H54 (cell line): ENCODE measurements at regions not wholly inside any gene's neighbourhood (a gene's known extent, or its start where the extent isn't known, plus 50 kb on each side); places are given as distances from the start of the nearest gene placed in this dataset.
A peak's percentile ranks its signal among the peaks of the same experiment; 100 is the strongest.
"Not testable (repeated sequence)": the region's sequence is repeated elsewhere in the genome, so short reads cannot be mapped to it uniquely, and the experiment has no call there.

Source experiments
- DNase-seq: peaks from one replicate; pipeline ENCODE4 v3.0.0; 2011; ENCODE audit warnings: low spot score, mixed read lengths; ENCODE audit not compliant: insufficient read length
- FAIRE-seq: peaks from 3 replicates; lab custom pipeline; 2011; peaks lifted over from hg19 to GRCh38; lab: Jason Lieb, UNC
- POLR2A ChIP-seq: IDR thresholded peaks from 2 replicates; pipeline ENCODE4 v1.6.1; 2011; ENCODE audit warnings: low read depth, mild to moderate bottlenecking, low read length

- FAIRE-seq = no peak
- DNase-seq = no peak
- TF ChIP-seq POLR2A = no peak
Observed at GRCh38 chr5:91494447-91494996, 111.4 kb upstream of the ARRDC3 start.

- no peak for TF ChIP-seq POLR2A
- no peak for FAIRE-seq
- DNase-seq = no peak
Observed at GRCh38 chr5:91493086-91493485, 110.0 kb upstream of the ARRDC3 start.

- no peak for DNase-seq
- FAIRE-seq = no peak
- TF ChIP-seq POLR2A = no peak
Observed at GRCh38 chr5:91491229-91491628, 108.1 kb upstream of the ARRDC3 start.

- no peak for FAIRE-seq
- DNase-seq = no peak
- TF ChIP-seq POLR2A = no peak
Observed at GRCh38 chr5:91490316-91490715, 107.2 kb upstream of the ARRDC3 start.

- FAIRE-seq = no peak
- TF ChIP-seq POLR2A = no peak
- DNase-seq = no peak
Observed at GRCh38 chr5:91487420-91487819, 104.3 kb upstream of the ARRDC3 start.

- peak; percentile 12 for DNase-seq
- peak; percentile 77 for FAIRE-seq
- no peak for TF ChIP-seq POLR2A
Observed at GRCh38 chr5:91486638-91487037, 103.5 kb upstream of the ARRDC3 start.

- FAIRE-seq (no peak), DNase-seq (no peak)
- no peak for TF ChIP-seq POLR2A
Observed at GRCh38 chr5:91484662-91485061, 101.5 kb upstream of the ARRDC3 start.

GRCh38 chr5:91479376-91479775, 96.3 kb upstream of the ARRDC3 start:
- FAIRE-seq = peak; percentile 45
- not testable (repeated sequence) for DNase-seq

GRCh38 chr5:91478096-91478495, 95.0 kb upstream of the ARRDC3 start:
- TF ChIP-seq POLR2A = no peak
- FAIRE-seq = peak; percentile 23
- DNase-seq = no peak

GRCh38 chr5:91477408-91477807, 94.3 kb upstream of the ARRDC3 start:
- TF ChIP-seq POLR2A = no peak
- DNase-seq = no peak
- no peak for FAIRE-seq

GRCh38 chr5:91474201-91474600, 91.1 kb upstream of the ARRDC3 start:
- DNase-seq = no peak
- FAIRE-seq = no peak
- no peak for TF ChIP-seq POLR2A

- DNase-seq (no peak), FAIRE-seq (peak; percentile 48)
- TF ChIP-seq POLR2A = no peak
Observed at GRCh38 chr5:91472631-91473030, 89.5 kb upstream of the ARRDC3 start.

- FAIRE-seq (peak; percentile 97), DNase-seq (no peak)
- TF ChIP-seq POLR2A = no peak
Observed at GRCh38 chr5:91469517-91470165, 86.5 kb upstream of the ARRDC3 start.

- no peak for TF ChIP-seq POLR2A
- no peak for FAIRE-seq
- no peak for DNase-seq
Observed at GRCh38 chr5:91468651-91469422, 85.7 kb upstream of the ARRDC3 start.
